Sigmoid colon (tissue), 4 donors: ENCODE measurements at regions not wholly inside any gene's neighbourhood (a gene's known extent, or its start where the extent isn't known, plus 50 kb on each side); places are given as distances from the start of the nearest gene placed in this dataset.

Experiments used
- CTCF ChIP-seq, 4 experiments: fragments of 450-650 bp in 3 of 4; fragments of 200-600 bp in 1 of 4; IDR thresholded peaks; one replicate each; pipeline ENCODE4 v1.5.1; 2016 to 2019; ENCODE audit warnings: antibody characterized with exemption in 4 of 4, mild to moderate bottlenecking in 3 of 4, moderate library complexity in 2 of 4
- EP300 ChIP-seq, 4 donors: sonication (generic); formaldehyde crosslinking; IDR thresholded peaks; one replicate each; pipeline ENCODE4 v1.6.1; 2017; ENCODE audit warnings: antibody characterized with exemption in 4 of 4
- POLR2A ChIP-seq, 2 donors: fragments of 450-650 bp; IDR thresholded peaks; one replicate each; pipeline ENCODE4 v1.6.1; 2016; ENCODE audit warnings: antibody characterized with exemption in 2 of 2, mild to moderate bottlenecking in 2 of 2, moderate library complexity in 2 of 2
- POLR2AphosphoS5 ChIP-seq, 4 donors: sonication (generic); formaldehyde crosslinking; IDR thresholded peaks; one replicate each; pipeline ENCODE4 v1.6.1; 2017; ENCODE audit warnings: antibody characterized with exemption in 4 of 4

- TF ChIP-seq CTCF (IDR thresholded peaks at IDR 0.05) (no peak), POLR2A (IDR thresholded peaks at IDR 0.05) (no peak), POLR2AphosphoS5 (IDR thresholded peaks at IDR 0.05) (no peak), EP300 (IDR thresholded peaks at IDR 0.05) (no peak)
Measured at GRCh38 chr13:31860002-31860401, 120.7 kb downstream of the RXFP2 start.
